Activated T-cell treated with anti-CD3 and anti-CD28 coated beads, Interleukin-2, amount 50 U/mL, for 24 hours (primary cell): ENCODE measurements at regions not wholly inside any gene's neighbourhood (a gene's known extent, or its start where the extent isn't known, plus 50 kb on each side); places are given as distances from the start of the nearest gene placed in this dataset.

Experiments used
- DNase-seq: peaks from one replicate; pipeline ENCODE4 v3.0.0-alpha.2; 2020
- H3K27ac Mint-ChIP-seq: 2 replicates; pipeline ENCODE4 v1.8.0; 2020; ENCODE audit warnings: mild to moderate bottlenecking, mixed read lengths
- H3K27me3 Mint-ChIP-seq: 2 replicates; pipeline ENCODE4 v1.8.0; 2020; ENCODE audit warnings: mixed read lengths
- H3K36me3 Mint-ChIP-seq: 2 replicates; pipeline ENCODE4 v1.8.0; 2020; ENCODE audit warnings: low read depth, mixed read lengths
- H3K4me1 Mint-ChIP-seq: 2 replicates; pipeline ENCODE4 v1.8.0; 2020; ENCODE audit warnings: low read depth, mixed read lengths
- H3K4me3 Mint-ChIP-seq: 2 replicates; pipeline ENCODE4 v1.8.0; 2020; ENCODE audit warnings: mild to moderate bottlenecking, moderate library complexity, mixed read lengths
- H3K9me3 Mint-ChIP-seq: 2 replicates; pipeline ENCODE4 v1.8.0; 2020; ENCODE audit warnings: mixed read lengths

DNA sequence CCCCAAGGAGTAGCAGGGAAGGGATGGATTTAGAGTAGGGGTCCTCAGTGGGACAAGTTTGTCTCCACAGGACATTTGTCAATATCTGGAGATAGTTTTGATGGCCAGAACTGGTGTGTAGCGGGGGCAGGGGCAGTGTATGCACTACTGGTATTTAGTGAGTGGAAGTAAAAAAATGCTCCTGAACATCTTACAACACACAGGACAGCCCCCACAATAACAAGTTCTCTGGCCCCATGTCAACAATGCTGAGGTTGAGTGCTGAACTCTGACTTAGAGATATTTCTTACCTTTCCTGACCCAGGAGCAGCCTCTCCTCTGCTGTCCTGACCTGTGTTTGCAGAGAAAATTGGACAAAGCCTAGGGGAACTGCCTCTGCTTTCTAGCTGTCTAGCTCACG is 365.8 kb downstream of the HAPSTR1 start:
- H3K9me3 Mint-ChIP-seq = peaks cover 4% of the 10 kb centered on the region
- H3K27ac Mint-ChIP-seq = no peak overlapping the region
- no peaks in the 10 kb centered on the region for H3K4me1 Mint-ChIP-seq
- no peaks in the 10 kb centered on the region for H3K27me3 Mint-ChIP-seq
- no peaks in the 10 kb centered on the region for H3K36me3 Mint-ChIP-seq
- DNase-seq = no peak
- no peak overlapping the region for H3K4me3 Mint-ChIP-seq

DNA sequence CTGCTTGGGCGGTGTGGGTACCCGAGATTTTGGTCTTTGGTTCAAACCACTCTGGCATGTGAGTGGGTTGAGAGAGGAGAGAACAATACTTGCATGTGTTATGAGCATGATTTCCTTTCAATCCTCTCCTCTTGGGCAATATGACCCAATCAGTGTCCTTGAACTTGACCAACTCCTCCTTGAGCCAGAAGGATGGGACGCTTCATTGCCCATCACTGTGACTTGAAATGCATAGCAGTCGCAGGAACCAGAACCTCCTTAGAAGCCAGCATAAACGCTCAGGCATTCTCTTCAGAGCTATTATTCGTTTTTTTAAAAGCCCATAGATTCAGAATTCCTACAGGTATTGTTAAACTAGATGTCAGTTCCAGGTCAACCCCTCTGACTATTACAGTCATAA is 367.4 kb downstream of the HAPSTR1 start:
- no peaks in the 10 kb centered on the region for H3K4me1 Mint-ChIP-seq
- H3K27me3 Mint-ChIP-seq = no peaks in the 10 kb centered on the region
- no peak overlapping the region for H3K27ac Mint-ChIP-seq
- no peak overlapping the region for H3K4me3 Mint-ChIP-seq
- no peak for DNase-seq
- H3K9me3 Mint-ChIP-seq = peaks cover 4% of the 10 kb centered on the region
- no peaks in the 10 kb centered on the region for H3K36me3 Mint-ChIP-seq

DNA sequence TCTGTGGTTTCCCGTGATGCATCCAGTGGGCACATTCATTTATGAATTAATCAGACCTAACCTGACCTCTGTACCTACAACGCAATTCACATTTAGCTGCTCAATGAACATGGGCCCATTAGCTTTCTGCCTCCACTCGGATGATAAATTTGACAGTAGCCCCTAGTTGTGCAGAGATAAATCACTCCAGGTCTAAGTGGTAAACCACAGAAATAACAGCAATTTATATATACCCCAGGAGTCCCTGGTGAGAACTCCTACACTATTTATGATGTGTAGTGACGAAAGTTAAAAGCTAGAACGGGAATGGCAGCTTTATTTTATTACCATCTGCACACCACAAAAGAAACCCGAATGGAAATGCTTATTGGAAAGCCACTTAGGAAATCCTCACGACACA is 371.5 kb downstream of the HAPSTR1 start:
- Mint-ChIP-seq H3K9me3 (no peaks in the 10 kb centered on the region), H3K27ac (no peak overlapping the region), H3K4me1 (no peaks in the 10 kb centered on the region), H3K36me3 (no peaks in the 10 kb centered on the region), H3K27me3 (no peaks in the 10 kb centered on the region), H3K4me3 (no peak overlapping the region)
- DNase-seq = no peak

GRCh38 chr16:9463461-9463860 is 372.0 kb downstream of the HAPSTR1 start:
- no peaks in the 10 kb centered on the region for H3K9me3 Mint-ChIP-seq
- no peak overlapping the region for H3K27ac Mint-ChIP-seq
- H3K4me3 Mint-ChIP-seq = no peak overlapping the region
- H3K36me3 Mint-ChIP-seq = no peaks in the 10 kb centered on the region
- DNase-seq = no peak
- no peaks in the 10 kb centered on the region for H3K27me3 Mint-ChIP-seq
- no peaks in the 10 kb centered on the region for H3K4me1 Mint-ChIP-seq

- no peak overlapping the region for H3K27ac Mint-ChIP-seq
- no peak for DNase-seq
- H3K36me3 Mint-ChIP-seq = no peaks in the 10 kb centered on the region
- no peaks in the 10 kb centered on the region for H3K4me1 Mint-ChIP-seq
- H3K4me3 Mint-ChIP-seq = no peak overlapping the region
- H3K9me3 Mint-ChIP-seq = peaks cover 2% of the 10 kb centered on the region
- no peaks in the 10 kb centered on the region for H3K27me3 Mint-ChIP-seq
Measured at GRCh38 chr16:9465161-9465560, 373.7 kb downstream of the HAPSTR1 start.

GRCh38 chr16:9469512-9469911 is 378.1 kb downstream of the HAPSTR1 start:
- Mint-ChIP-seq H3K27ac (no peak overlapping the region), H3K4me3 (no peak overlapping the region), H3K4me1 (no peaks in the 10 kb centered on the region), H3K27me3 (no peaks in the 10 kb centered on the region), H3K36me3 (no peaks in the 10 kb centered on the region), H3K9me3 (peaks cover 4% of the 10 kb centered on the region)
- no peak for DNase-seq

DNA sequence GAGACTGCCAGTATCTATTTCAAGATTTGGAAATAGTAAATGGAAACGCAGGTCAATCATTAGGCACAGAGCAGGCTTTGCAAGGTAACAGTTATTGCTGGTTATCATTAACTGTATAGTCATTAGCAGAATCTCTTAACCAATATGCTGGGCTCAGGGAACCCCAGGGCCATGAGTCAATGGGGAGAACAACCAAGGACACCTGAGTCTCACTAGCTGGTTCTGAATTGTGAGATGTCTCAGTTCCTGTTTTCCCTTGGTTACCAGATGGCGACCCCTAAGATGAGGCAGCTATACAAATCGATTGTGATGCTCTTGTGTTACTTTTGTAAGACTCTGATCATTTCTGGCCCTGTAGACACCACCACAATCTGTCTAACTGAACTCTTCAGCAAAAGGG is 385.3 kb downstream of the HAPSTR1 start:
- no peak overlapping the region for H3K4me3 Mint-ChIP-seq
- no peak overlapping the region for H3K27ac Mint-ChIP-seq
- peaks cover 2% of the 10 kb centered on the region for H3K9me3 Mint-ChIP-seq
- H3K36me3 Mint-ChIP-seq = no peaks in the 10 kb centered on the region
- no peaks in the 10 kb centered on the region for H3K4me1 Mint-ChIP-seq
- DNase-seq = no peak
- H3K27me3 Mint-ChIP-seq = no peaks in the 10 kb centered on the region

GRCh38 chr16:9479008-9479407 is 387.6 kb downstream of the HAPSTR1 start:
- Mint-ChIP-seq H3K4me3 (no peak overlapping the region), H3K9me3 (no peaks in the 10 kb centered on the region), H3K27ac (no peak overlapping the region), H3K27me3 (no peaks in the 10 kb centered on the region), H3K4me1 (no peaks in the 10 kb centered on the region), H3K36me3 (no peaks in the 10 kb centered on the region)
- DNase-seq = no peak

DNA sequence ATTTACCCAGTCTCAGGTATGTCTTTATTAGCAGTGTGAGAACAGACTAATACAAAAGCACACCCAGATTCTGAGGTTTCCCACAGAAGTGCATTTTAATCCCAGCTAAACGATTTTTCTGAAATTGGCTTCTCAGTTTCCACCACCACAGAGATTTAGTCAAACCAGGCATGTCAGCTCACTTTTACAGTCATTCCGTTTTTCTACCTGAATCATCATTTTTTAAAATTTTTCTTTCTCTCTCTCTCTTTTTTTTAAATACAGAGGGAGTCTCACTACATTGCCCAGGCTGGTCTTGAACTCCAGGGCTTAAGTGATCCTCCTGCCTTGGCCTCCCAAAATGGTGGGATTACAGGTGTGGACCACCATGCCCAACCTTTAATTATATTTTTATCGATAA is 389.1 kb downstream of the HAPSTR1 start:
- no peak overlapping the region for H3K4me3 Mint-ChIP-seq
- no peaks in the 10 kb centered on the region for H3K36me3 Mint-ChIP-seq
- H3K4me1 Mint-ChIP-seq = no peaks in the 10 kb centered on the region
- no peaks in the 10 kb centered on the region for H3K9me3 Mint-ChIP-seq
- H3K27me3 Mint-ChIP-seq = no peaks in the 10 kb centered on the region
- H3K27ac Mint-ChIP-seq = no peak overlapping the region
- DNase-seq = no peak

DNA sequence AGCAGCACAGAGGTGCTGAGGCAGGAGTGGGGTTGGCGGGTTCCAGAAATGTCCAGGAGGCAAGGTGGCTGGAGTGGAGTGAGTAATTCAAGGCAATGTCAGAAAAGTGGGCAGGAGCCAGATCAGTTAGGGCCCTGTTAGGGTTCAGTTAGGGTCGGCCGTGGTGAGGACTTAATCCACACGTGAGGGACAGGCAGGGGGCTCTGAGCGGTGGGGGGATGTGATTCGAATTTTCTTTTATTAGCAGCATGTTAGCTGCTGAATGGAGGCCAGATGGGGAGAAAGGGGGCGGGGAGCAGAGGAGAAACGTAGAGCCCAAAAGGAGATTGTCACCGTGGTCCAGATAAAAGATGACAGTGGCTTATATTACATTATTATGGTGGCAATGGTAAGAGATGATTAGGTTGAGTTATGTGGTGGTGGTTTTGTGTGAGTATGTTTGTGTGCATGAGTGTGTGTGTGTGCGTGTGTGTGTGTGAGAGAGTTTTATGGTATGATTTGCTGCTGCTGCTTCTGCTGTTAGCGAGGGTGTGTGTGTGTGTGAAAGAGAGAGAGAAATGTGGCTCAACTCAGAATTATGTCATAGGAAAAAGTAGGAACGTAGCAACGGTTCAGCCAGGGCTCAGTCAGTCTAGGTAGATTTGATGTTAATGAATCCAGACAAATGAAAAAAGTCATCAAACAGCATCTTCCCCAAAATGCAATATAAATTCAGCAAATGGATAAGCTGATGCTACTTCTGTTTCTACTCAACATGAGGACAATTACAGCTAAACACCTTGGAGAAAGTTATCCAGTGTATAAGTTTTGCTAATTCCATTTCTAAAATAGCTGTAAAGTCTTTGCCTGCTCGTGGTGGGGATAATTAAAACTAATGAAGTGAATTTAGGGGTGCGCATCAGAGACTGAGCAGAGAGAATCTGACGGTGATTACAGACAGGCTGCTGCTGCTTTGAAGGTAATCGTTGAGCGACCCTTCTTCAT is 390.6 kb downstream of the HAPSTR1 start:
- Mint-ChIP-seq H3K9me3 (no peaks in the 10 kb centered on the region), H3K4me3 (no peak overlapping the region), H3K27ac (no peak overlapping the region), H3K27me3 (no peaks in the 10 kb centered on the region), H3K36me3 (no peaks in the 10 kb centered on the region), H3K4me1 (no peaks in the 10 kb centered on the region)
- no peak for DNase-seq

GRCh38 chr16:9484426-9484825 is 393.0 kb downstream of the HAPSTR1 start:
- no peaks in the 10 kb centered on the region for H3K27me3 Mint-ChIP-seq
- DNase-seq = no peak
- H3K4me3 Mint-ChIP-seq = no peak overlapping the region
- no peaks in the 10 kb centered on the region for H3K9me3 Mint-ChIP-seq
- no peaks in the 10 kb centered on the region for H3K36me3 Mint-ChIP-seq
- no peak overlapping the region for H3K27ac Mint-ChIP-seq
- H3K4me1 Mint-ChIP-seq = no peaks in the 10 kb centered on the region

DNA sequence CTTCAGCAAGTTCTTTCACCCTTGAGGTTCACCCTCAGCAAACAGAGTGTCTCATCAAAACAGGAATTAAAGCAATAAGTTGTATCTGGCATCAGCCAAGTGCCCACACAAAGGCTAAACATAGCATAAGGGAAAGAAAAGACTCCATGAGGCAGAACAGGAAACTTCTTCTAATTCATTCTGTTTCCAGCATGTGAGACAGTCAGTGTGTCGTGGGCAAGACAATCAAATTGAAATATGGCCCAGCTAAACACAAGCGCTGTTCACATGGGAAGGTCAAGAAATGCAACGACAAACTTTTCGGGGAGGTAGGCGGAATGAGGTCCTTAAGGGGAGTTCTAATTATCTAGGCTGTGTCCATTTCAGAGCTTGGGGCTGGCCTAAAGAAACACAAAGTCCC is 393.4 kb downstream of the HAPSTR1 start:
- DNase-seq = no peak
- Mint-ChIP-seq H3K27me3 (no peaks in the 10 kb centered on the region), H3K4me3 (no peak overlapping the region), H3K27ac (no peak overlapping the region), H3K9me3 (no peaks in the 10 kb centered on the region), H3K36me3 (no peaks in the 10 kb centered on the region), H3K4me1 (no peaks in the 10 kb centered on the region)

- Mint-ChIP-seq H3K9me3 (peaks cover 7% of the 10 kb centered on the region), H3K4me3 (no peak overlapping the region), H3K4me1 (no peaks in the 10 kb centered on the region), H3K36me3 (no peaks in the 10 kb centered on the region), H3K27me3 (no peaks in the 10 kb centered on the region), H3K27ac (no peak overlapping the region)
- DNase-seq = no peak
Measured at GRCh38 chr16:9489835-9490467, 398.5 kb downstream of the HAPSTR1 start.

DNA sequence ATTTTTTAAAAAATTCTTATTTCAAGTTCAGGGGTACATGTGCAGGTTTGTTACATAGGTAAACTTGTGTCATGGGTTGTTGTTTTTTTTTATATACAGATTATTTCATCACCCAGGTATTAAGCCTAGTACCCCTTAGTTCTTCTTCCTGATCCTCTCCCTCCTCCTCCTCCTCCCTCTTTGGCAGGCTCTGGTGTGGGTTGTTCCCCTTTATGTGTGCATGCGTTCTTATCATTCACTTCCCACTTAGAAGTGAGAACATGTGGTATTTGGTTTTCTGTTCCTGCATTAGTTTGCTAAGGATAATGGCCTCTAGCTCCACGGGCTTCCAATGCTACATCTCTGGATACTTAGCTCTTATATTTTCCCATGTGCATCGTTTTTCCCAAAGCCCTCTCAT is 404.4 kb downstream of the HAPSTR1 start:
- no peaks in the 10 kb centered on the region for H3K4me1 Mint-ChIP-seq
- H3K27me3 Mint-ChIP-seq = no peaks in the 10 kb centered on the region
- no peak overlapping the region for H3K4me3 Mint-ChIP-seq
- no peaks in the 10 kb centered on the region for H3K36me3 Mint-ChIP-seq
- no peak for DNase-seq
- no peak overlapping the region for H3K27ac Mint-ChIP-seq
- peaks cover 10% of the 10 kb centered on the region for H3K9me3 Mint-ChIP-seq

DNA sequence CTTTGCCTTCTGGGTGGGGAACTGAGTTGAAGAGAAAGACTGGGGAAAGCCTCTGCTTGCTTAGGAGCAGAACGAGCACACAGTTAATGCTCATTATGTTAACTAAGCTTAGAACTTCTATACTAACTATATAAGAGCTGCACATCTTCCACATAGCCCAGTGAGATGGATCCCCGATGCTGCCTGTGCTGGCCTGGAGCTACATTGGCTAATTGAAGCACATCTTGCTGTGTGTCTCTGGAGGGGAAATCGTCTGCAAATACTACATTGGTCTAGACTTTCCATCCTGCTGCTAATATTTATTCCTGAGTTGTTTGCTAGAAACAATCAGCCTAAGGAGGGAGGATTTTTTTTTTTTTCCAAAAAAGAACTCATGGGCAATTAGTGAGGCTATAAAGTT is 406.3 kb downstream of the HAPSTR1 start:
- DNase-seq = no peak
- H3K27me3 Mint-ChIP-seq = no peaks in the 10 kb centered on the region
- no peak overlapping the region for H3K27ac Mint-ChIP-seq
- H3K9me3 Mint-ChIP-seq = peaks cover 7% of the 10 kb centered on the region
- H3K36me3 Mint-ChIP-seq = no peaks in the 10 kb centered on the region
- H3K4me1 Mint-ChIP-seq = no peaks in the 10 kb centered on the region
- no peak overlapping the region for H3K4me3 Mint-ChIP-seq
